ENCODE measurements at regions not wholly inside any gene's neighbourhood (a gene's known extent, or its start where the extent isn't known, plus 50 kb on each side); places are given as distances from the start of the nearest gene placed in this dataset.

- no peak for DNase-seq
Observed at GRCh38 chr9:106287091-106287631, 575.8 kb upstream of the ZNF462 start.

GRCh38 chr9:106287731-106288130 is 575.2 kb upstream of the ZNF462 start:
- no peak for DNase-seq

GRCh38 chr9:106288689-106289088 is 574.3 kb upstream of the ZNF462 start:
- no peak for DNase-seq

- no peak for DNase-seq
Observed at GRCh38 chr9:106291786-106292185, 571.2 kb upstream of the ZNF462 start.

- DNase-seq: no peak
Observed at GRCh38 chr9:106296426-106296825, 566.5 kb upstream of the ZNF462 start.

- no peak for DNase-seq
Observed at GRCh38 chr9:106298997-106299396, 564.0 kb upstream of the ZNF462 start.

- DNase-seq: no peak
Observed at GRCh38 chr9:106304401-106304920, 558.5 kb upstream of the ZNF462 start.

GRCh38 chr9:106305428-106306133 is 557.4 kb upstream of the ZNF462 start:
- DNase-seq: no peak

- DNase-seq: no peak
Observed at GRCh38 chr9:106307670-106308069, 555.3 kb upstream of the ZNF462 start.

GRCh38 chr9:106309925-106310324 is 553.0 kb upstream of the ZNF462 start:
- DNase-seq: no peak

GRCh38 chr9:106310782-106311181 is 552.2 kb upstream of the ZNF462 start:
- no peak for DNase-seq

GRCh38 chr9:106312906-106313305 is 550.1 kb upstream of the ZNF462 start:
- DNase-seq: no peak

- DNase-seq: no peak
Observed at GRCh38 chr9:106314476-106314875, 548.5 kb upstream of the ZNF462 start.

GRCh38 chr9:106321394-106322180 is 541.4 kb upstream of the ZNF462 start:
- no peak for DNase-seq

- DNase-seq: no peak
Observed at GRCh38 chr9:106322706-106323245, 540.2 kb upstream of the ZNF462 start.

- DNase-seq: no peak
Observed at GRCh38 chr9:106324053-106324585, 538.8 kb upstream of the ZNF462 start.

- no peak for DNase-seq
Observed at GRCh38 chr9:106324591-106325280, 538.2 kb upstream of the ZNF462 start.

GRCh38 chr9:106326493-106326892 is 536.5 kb upstream of the ZNF462 start:
- no peak for DNase-seq

GRCh38 chr9:106333481-106333880 is 529.5 kb upstream of the ZNF462 start:
- no peak for DNase-seq

- no peak for DNase-seq
Observed at GRCh38 chr9:106334081-106334480, 528.9 kb upstream of the ZNF462 start.

- no peak for DNase-seq
Observed at GRCh38 chr9:106339882-106340281, 523.1 kb upstream of the ZNF462 start.

- no peak for DNase-seq
Observed at GRCh38 chr9:106350777-106351176, 512.2 kb upstream of the ZNF462 start.

GRCh38 chr9:106356924-106357323 is 506.0 kb upstream of the ZNF462 start:
- no peak for DNase-seq

Data from stimulated activated CD4-positive, alpha-beta T cell treated with anti-CD3 and anti-CD28 coated beads, Interleukin-2, amount 100 ng/mL, for 24 hours (primary cell).